Activated CD4-positive, alpha-beta T cell treated with anti-CD3 and anti-CD28 coated beads, Interleukin-2, amount 10 ng/mL, durations not matched to agents 7 days and 5 days (primary cell): ENCODE measurements at regions not wholly inside any gene's neighbourhood (a gene's known extent, or its start where the extent isn't known, plus 50 kb on each side); places are given as distances from the start of the nearest gene placed in this dataset.

ENCODE experiments used
- CTCF ChIA-PET: fragments of 350-600 bp; sonication (Branson Sonifier 250); formaldehyde crosslinking; loops from one replicate; lab custom pipeline; 2021; ENCODE audit warnings: antibody characterized with exemption; lab: Charles Lee
- POLR2A ChIA-PET: fragments of 350-600 bp; sonication (Branson Sonifier 250); formaldehyde crosslinking; loops from one replicate; lab custom pipeline; 2021; ENCODE audit warnings: antibody characterized with exemption; lab: Charles Lee
- DNase-seq: peaks from one replicate; pipeline ENCODE4 v3.0.0-alpha.2; 2020
- H3K27ac Mint-ChIP-seq: one replicate; pipeline ENCODE4 v1.8.0; 2021; ENCODE audit warnings: mild to moderate bottlenecking, moderate library complexity, mixed read lengths
- H3K27me3 Mint-ChIP-seq: one replicate; pipeline ENCODE4 v1.8.0; 2021; ENCODE audit warnings: mixed read lengths
- H3K36me3 Mint-ChIP-seq: one replicate; pipeline ENCODE4 v1.8.0; 2021; ENCODE audit warnings: low read depth, mixed read lengths
- H3K4me1 Mint-ChIP-seq: one replicate; pipeline ENCODE4 v1.8.0; 2021; ENCODE audit warnings: mixed read lengths
- H3K4me3 Mint-ChIP-seq: one replicate; pipeline ENCODE4 v1.8.0; 2021; ENCODE audit warnings: mild to moderate bottlenecking, moderate library complexity, mixed read lengths
- H3K9me3 Mint-ChIP-seq: one replicate; pipeline ENCODE4 v1.8.0; 2021; ENCODE audit warnings: mixed read lengths

GRCh38 chr11:69241844-69242243 lies 52.1 kb upstream of the MYEOV start:
- H3K4me1 Mint-ChIP-seq, result peaks cover 13% of the 10 kb centered on the region
- ChIA-PET CTCF (interaction anchor here (0.6 to 0.9 kb wide), 2 partner anchors 10 to 372 kb away, joined by 3 read pairs; no protein-coding TSS in a partner anchor), POLR2A (no interaction called here)
- peaks cover 1% of the 10 kb centered on the region for H3K36me3 Mint-ChIP-seq
- H3K4me3 Mint-ChIP-seq, result no peak overlapping the region
- H3K9me3 Mint-ChIP-seq, result peaks cover 3% of the 10 kb centered on the region
- H3K27ac Mint-ChIP-seq, result peak overlapping the region; percentile 85
- DNase-seq, result no peak
- H3K27me3 Mint-ChIP-seq, result peaks cover 3% of the 10 kb centered on the region

- Mint-ChIP-seq H3K27ac (peak overlapping the region; percentile 85), H3K36me3 (peaks cover 1% of the 10 kb centered on the region), H3K4me1 (peaks cover 13% of the 10 kb centered on the region), H3K9me3 (peaks cover 3% of the 10 kb centered on the region), H3K4me3 (no peak overlapping the region), H3K27me3 (peaks cover 3% of the 10 kb centered on the region)
- no peak for DNase-seq
- ChIA-PET CTCF (interaction anchor here (0.6 to 0.9 kb wide), 2 partner anchors 11 to 372 kb away, joined by 3 read pairs; no protein-coding TSS in a partner anchor), POLR2A (no interaction called here)
Measured at GRCh38 chr11:69242266-69242920, 51.6 kb upstream of the MYEOV start.

GRCh38 chr11:69243496-69244200 lies 50.3 kb upstream of the MYEOV start:
- POLR2A ChIA-PET, result no interaction called here
- DNase-seq, result no peak
- H3K36me3 Mint-ChIP-seq, result peaks cover 1% of the 10 kb centered on the region
- CTCF ChIA-PET, result no interaction called here
- H3K4me3 Mint-ChIP-seq, result no peak overlapping the region
- H3K27me3 Mint-ChIP-seq, result no peaks in the 10 kb centered on the region
- H3K9me3 Mint-ChIP-seq, result peaks cover 3% of the 10 kb centered on the region
- peaks cover 13% of the 10 kb centered on the region for H3K4me1 Mint-ChIP-seq
- no peak overlapping the region for H3K27ac Mint-ChIP-seq
